ENCODE measurements at regions not wholly inside any gene's neighbourhood (a gene's known extent, or its start where the extent isn't known, plus 50 kb on each side); places are given as distances from the start of the nearest gene placed in this dataset.

DNA sequence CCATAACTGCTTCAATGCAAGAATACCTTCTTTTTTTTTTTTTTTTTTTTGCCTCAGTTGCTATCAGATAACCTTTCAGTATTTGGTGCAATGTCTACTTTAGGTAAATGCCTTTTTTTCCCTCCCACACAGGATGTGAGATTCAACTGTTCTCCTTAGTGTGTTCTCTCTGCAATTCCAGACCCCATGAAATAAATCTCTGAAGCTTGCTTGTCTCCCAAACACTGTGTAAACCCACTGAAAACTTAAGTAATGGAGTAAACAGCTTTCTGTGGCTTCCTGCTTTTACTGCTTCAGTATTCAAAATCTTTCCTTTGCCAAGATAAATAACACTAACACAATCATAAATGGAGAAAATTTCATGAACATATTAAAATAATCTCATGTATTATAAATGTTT, 55.8 kb upstream of the CLEC14A start:
- DNase-seq (ENCODE audit: low read depth) = peak; percentile 57
- no peak overlapping the region for H3K4me3 ChIP-seq (ENCODE audit: low read depth, low read length)
- TF ChIP-seq, protein P1, sequence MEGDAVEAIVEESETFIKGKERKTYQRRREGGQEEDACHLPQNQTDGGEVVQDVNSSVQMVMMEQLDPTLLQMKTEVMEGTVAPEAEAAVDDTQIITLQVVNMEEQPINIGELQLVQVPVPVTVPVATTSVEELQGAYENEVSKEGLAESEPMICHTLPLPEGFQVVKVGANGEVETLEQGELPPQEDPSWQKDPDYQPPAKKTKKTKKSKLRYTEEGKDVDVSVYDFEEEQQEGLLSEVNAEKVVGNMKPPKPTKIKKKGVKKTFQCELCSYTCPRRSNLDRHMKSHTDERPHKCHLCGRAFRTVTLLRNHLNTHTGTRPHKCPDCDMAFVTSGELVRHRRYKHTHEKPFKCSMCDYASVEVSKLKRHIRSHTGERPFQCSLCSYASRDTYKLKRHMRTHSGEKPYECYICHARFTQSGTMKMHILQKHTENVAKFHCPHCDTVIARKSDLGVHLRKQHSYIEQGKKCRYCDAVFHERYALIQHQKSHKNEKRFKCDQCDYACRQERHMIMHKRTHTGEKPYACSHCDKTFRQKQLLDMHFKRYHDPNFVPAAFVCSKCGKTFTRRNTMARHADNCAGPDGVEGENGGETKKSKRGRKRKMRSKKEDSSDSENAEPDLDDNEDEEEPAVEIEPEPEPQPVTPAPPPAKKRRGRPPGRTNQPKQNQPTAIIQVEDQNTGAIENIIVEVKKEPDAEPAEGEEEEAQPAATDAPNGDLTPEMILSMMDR (IDR thresholded peaks at IDR 0.05; ENCODE audit: insufficient read depth, low read depth, low read length) = no peak

DNA sequence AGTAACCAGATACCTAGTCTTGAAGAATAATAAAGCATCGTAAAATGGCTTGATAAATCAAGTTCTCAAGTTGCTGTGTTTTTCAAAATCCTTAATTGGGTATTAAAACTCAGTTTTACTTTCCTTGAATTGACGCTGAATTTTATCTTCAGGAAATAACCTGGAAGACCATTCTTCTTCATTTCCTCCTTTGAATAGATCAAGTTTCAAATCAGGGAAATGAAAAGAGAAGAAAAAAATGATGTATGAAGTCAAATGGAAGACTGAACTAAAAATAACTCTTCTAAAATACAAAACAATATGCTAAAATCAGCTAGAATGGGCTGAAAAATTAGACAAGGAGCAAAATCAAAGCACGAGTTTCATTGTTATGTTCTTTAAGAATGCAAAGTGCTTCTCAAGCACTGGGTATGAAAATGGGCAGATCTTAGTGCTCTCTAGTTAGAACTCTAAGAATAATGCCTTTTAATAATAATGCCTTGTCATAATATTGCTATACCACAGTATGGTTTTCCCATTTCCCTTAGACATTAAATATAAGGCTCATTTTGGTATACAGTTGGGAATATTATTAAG, 54.6 kb upstream of the CLEC14A start:
- H3K4me3 ChIP-seq (ENCODE audit: low read depth, low read length) = no peak overlapping the region
- DNase-seq (ENCODE audit: low read depth) = no peak
- TF ChIP-seq, protein P1 (IDR thresholded peaks at IDR 0.05; ENCODE audit: insufficient read depth, low read depth, low read length) = no peak

DNA sequence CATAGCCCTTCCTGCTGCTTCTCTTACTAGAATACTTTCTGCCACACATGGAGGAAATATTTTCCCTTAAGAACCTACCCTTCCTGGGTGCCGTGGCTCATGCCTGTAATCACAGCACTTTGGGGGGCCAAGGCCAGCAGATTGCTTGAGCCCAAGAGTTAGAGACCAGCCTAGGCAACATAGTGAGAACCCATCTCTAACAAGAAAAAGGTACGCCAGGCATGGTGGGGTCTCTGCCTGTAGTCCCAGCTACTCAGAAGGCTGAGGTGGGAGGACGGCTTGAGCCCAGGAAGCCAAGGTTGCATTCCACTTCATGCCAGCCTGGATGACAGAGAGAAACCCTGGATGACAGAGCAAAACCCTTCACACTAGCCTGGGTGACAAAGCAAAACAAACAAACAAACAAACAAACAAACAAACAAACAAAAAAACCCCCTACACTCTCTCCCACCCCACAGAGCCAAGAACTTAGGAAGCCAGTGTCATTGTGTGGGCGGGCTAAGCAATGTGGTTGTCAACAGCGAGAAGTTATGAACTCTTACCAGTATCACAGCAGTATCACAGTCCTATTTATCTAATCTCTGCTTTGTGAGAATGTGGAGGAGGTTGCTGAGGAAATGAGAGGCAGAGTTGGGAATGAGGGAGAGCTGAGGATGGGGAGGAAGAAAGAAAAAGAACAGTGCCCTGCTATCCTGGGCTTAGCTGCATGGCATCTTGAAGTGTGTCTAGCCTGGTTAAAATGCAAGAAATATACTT, 53.8 kb upstream of the CLEC14A start:
- no peak overlapping the region for H3K4me3 ChIP-seq (ENCODE audit: low read depth, low read length)
- TF ChIP-seq, protein P1 (IDR thresholded peaks at IDR 0.05; ENCODE audit: insufficient read depth, low read depth, low read length) = no peak
- DNase-seq (ENCODE audit: low read depth) = no peak
